Activated naive CD4-positive, alpha-beta T cell treated with anti-CD3 and anti-CD28 coated beads, Interleukin-2, amount 50 U/mL, for 72 hours (primary cell): ENCODE measurements at regions not wholly inside any gene's neighbourhood (a gene's known extent, or its start where the extent isn't known, plus 50 kb on each side); places are given as distances from the start of the nearest gene placed in this dataset.
A peak's percentile ranks its signal among the peaks of the same experiment; 100 is the strongest.
"Not testable (repeated sequence)": the region's sequence is repeated elsewhere in the genome, so short reads cannot be mapped to it uniquely, and the experiment has no call there.

Experiments
- ATAC-seq, 2 donors: fragments of 150-1000 bp; cut with Tn5 transposase; 2 replicates each; pipeline ENCODE4 v1.10.0; 2021; ENCODE audit warnings: mild to moderate bottlenecking in 2 of 2, moderate library complexity in 2 of 2
- DNase-seq, 2 donors: peaks; one replicate each; pipeline ENCODE4 v3.0.0; 2021 to 2022; ENCODE audit warnings: low spot score in 2 of 2
- H3K27ac Mint-ChIP-seq, 2 donors: one replicate each; pipeline ENCODE4 v1.8.0; 2022; ENCODE audit warnings: mild to moderate bottlenecking in 2 of 2, mixed read lengths in 2 of 2
- H3K36me3 Mint-ChIP-seq, 2 donors: one replicate each; pipeline ENCODE4 v1.8.0; 2022; ENCODE audit warnings: mixed read lengths in 2 of 2
- H3K9me3 Mint-ChIP-seq, 2 donors: one replicate each; pipeline ENCODE4 v1.8.0; 2022; ENCODE audit warnings: mixed read lengths in 2 of 2

- H3K36me3 Mint-ChIP-seq, H3K27ac Mint-ChIP-seq, ATAC-seq, H3K9me3 Mint-ChIP-seq, DNase-seq: not testable (repeated sequence)
Observed at GRCh38 chr1:120592943-120593342, 130.8 kb upstream of the NBPF26 start.

- not testable (repeated sequence) for H3K36me3 Mint-ChIP-seq, H3K9me3 Mint-ChIP-seq, ATAC-seq, H3K27ac Mint-ChIP-seq, DNase-seq
Observed at GRCh38 chr1:120593648-120594047, 130.1 kb upstream of the NBPF26 start.

GRCh38 chr1:120598331-120598951 is 125.3 kb upstream of the NBPF26 start:
- not testable (repeated sequence) for ATAC-seq, H3K9me3 Mint-ChIP-seq, DNase-seq, H3K36me3 Mint-ChIP-seq, H3K27ac Mint-ChIP-seq

- H3K27ac Mint-ChIP-seq = not testable (repeated sequence)
Observed at GRCh38 chr1:120599511-120599910, 124.2 kb upstream of the NBPF26 start.

GRCh38 chr1:120600442-120601041 is 123.2 kb upstream of the NBPF26 start:
- not testable (repeated sequence) for DNase-seq, H3K27ac Mint-ChIP-seq, H3K9me3 Mint-ChIP-seq, H3K36me3 Mint-ChIP-seq, ATAC-seq

More at GRCh38 chr1:120599511-120599910, 124.2 kb upstream of the NBPF26 start:
- H3K36me3 Mint-ChIP-seq, DNase-seq, ATAC-seq, H3K9me3 Mint-ChIP-seq: not testable (repeated sequence)

GRCh38 chr1:120607882-120608281 is 115.9 kb upstream of the NBPF26 start:
- H3K27ac Mint-ChIP-seq, DNase-seq, H3K36me3 Mint-ChIP-seq, H3K9me3 Mint-ChIP-seq, ATAC-seq: not testable (repeated sequence)

- peak; percentile 48 to 63 for ATAC-seq
- not testable (repeated sequence) for DNase-seq, H3K9me3 Mint-ChIP-seq, H3K36me3 Mint-ChIP-seq, H3K27ac Mint-ChIP-seq
Observed at GRCh38 chr1:120608314-120609014, 115.3 kb upstream of the NBPF26 start.

- not testable (repeated sequence) for H3K36me3 Mint-ChIP-seq, H3K9me3 Mint-ChIP-seq
Observed at GRCh38 chr1:120609015-120609573, 114.7 kb upstream of the NBPF26 start.

GRCh38 chr1:120609834-120610233 is 113.9 kb upstream of the NBPF26 start:
- not testable (repeated sequence) for H3K27ac Mint-ChIP-seq, H3K36me3 Mint-ChIP-seq, DNase-seq, H3K9me3 Mint-ChIP-seq
- ATAC-seq = peak; percentile 53 to 85

More at GRCh38 chr1:120609015-120609573, 114.7 kb upstream of the NBPF26 start:
- H3K27ac Mint-ChIP-seq, ATAC-seq, DNase-seq: not testable (repeated sequence)

GRCh38 chr1:120614931-120615639 is 108.7 kb upstream of the NBPF26 start:
- not testable (repeated sequence) for H3K27ac Mint-ChIP-seq, ATAC-seq, H3K36me3 Mint-ChIP-seq, H3K9me3 Mint-ChIP-seq, DNase-seq

GRCh38 chr1:120617493-120617892 is 106.3 kb upstream of the NBPF26 start:
- not testable (repeated sequence) for H3K9me3 Mint-ChIP-seq, ATAC-seq, H3K27ac Mint-ChIP-seq, H3K36me3 Mint-ChIP-seq, DNase-seq

- not testable (repeated sequence) for H3K27ac Mint-ChIP-seq, H3K9me3 Mint-ChIP-seq, H3K36me3 Mint-ChIP-seq, DNase-seq, ATAC-seq
Observed at GRCh38 chr1:120619867-120620692, 103.7 kb upstream of the NBPF26 start.

GRCh38 chr1:120620693-120620969 is 103.1 kb upstream of the NBPF26 start:
- not testable (repeated sequence) for H3K27ac Mint-ChIP-seq, ATAC-seq, H3K9me3 Mint-ChIP-seq, DNase-seq, H3K36me3 Mint-ChIP-seq

GRCh38 chr1:120621278-120621677 is 102.5 kb upstream of the NBPF26 start:
- H3K9me3 Mint-ChIP-seq, H3K36me3 Mint-ChIP-seq, ATAC-seq, H3K27ac Mint-ChIP-seq, DNase-seq: not testable (repeated sequence)

GRCh38 chr1:120623539-120623938 is 100.2 kb upstream of the NBPF26 start:
- not testable (repeated sequence) for H3K36me3 Mint-ChIP-seq, DNase-seq, H3K9me3 Mint-ChIP-seq, H3K27ac Mint-ChIP-seq, ATAC-seq

GRCh38 chr1:120624565-120625064 is 99.1 kb upstream of the NBPF26 start:
- not testable (repeated sequence) for H3K9me3 Mint-ChIP-seq, DNase-seq, ATAC-seq, H3K36me3 Mint-ChIP-seq
- H3K27ac Mint-ChIP-seq = peak overlapping the region in 1 of 2 donors; percentile 95
